ENCODE measurements at regions not wholly inside any gene's neighbourhood (a gene's known extent, or its start where the extent isn't known, plus 50 kb on each side); places are given as distances from the start of the nearest gene placed in this dataset.

DNA sequence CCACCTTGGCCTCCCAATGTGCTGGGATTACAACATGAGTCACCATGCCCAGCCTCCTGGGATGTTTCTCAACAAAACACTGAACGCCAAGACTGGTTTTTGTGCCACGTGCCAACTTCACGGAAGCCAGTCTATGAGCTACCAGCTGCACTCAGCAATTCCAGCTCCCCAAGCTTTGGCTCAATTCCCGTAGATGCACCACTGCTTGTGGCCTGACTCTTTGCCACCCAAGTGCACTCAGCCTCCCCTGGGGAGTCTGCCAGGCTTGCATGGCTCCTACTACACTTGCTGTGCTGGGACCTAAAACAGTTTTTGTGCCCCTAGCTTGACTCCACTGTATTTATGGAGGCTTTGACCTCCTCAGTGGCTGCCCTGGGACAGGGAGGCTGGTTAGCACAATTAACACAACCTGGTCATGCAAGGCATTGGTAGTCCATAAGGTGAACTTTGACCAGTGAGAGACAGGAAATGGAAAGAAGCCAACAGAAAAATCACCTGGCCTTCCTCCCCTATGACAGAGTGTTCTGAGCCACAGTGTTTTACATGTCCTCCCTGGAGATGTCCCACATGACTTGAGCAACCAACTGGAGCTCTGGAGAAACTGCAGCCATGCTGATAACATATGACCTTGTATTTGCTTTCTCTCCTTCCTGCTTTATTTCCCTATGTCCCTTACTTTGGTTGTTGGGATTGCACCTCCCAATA lies 1173.1 kb downstream of the UQCRFS1 start:
- intact Hi-C loops (cut with DNase I): no loop called here
- Histone ChIP-seq H3K9me3 (no peaks in the 10 kb centered on the region), H3K4me1 (no peaks in the 10 kb centered on the region), H3K4me3 (no peak overlapping the region), H3K27ac (no peak overlapping the region), H3K36me3 (no peaks in the 10 kb centered on the region), H3K27me3 (no peaks in the 10 kb centered on the region)
- 86 to 93% (median 89%) methylated on average over 4 of the region's 4 CpGs for WGBS, 4 donors
- DNase-seq: peak in 1 of 5 donors; percentile 1
- ATAC-seq: no peak
- TF ChIP-seq POLR2A (IDR thresholded peaks at IDR 0.05): no peak
- TF ChIP-seq, protein P1, sequence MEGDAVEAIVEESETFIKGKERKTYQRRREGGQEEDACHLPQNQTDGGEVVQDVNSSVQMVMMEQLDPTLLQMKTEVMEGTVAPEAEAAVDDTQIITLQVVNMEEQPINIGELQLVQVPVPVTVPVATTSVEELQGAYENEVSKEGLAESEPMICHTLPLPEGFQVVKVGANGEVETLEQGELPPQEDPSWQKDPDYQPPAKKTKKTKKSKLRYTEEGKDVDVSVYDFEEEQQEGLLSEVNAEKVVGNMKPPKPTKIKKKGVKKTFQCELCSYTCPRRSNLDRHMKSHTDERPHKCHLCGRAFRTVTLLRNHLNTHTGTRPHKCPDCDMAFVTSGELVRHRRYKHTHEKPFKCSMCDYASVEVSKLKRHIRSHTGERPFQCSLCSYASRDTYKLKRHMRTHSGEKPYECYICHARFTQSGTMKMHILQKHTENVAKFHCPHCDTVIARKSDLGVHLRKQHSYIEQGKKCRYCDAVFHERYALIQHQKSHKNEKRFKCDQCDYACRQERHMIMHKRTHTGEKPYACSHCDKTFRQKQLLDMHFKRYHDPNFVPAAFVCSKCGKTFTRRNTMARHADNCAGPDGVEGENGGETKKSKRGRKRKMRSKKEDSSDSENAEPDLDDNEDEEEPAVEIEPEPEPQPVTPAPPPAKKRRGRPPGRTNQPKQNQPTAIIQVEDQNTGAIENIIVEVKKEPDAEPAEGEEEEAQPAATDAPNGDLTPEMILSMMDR (IDR thresholded peaks at IDR 0.05): no peak

DNA sequence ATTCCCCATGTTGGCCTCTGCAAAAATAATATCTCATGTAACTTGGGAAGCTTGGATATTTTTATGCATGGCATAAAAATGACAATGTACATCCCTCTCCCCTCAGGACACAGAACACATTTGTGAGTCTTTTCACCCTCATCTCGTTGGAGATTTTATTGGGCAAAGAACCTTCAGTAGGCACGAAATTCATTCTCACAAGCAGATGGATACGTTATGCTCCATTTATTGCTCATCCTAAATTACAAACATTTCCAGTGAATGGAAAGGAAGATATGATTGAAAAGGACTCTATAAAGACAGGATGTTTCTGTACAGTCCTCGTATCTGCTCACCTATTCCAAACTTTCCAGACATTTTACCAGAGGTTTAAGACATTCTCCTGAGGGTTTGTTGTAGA lies 1175.8 kb downstream of the UQCRFS1 start:
- Histone ChIP-seq H3K4me3 (no peak overlapping the region), H3K36me3 (no peaks in the 10 kb centered on the region), H3K9me3 (no peaks in the 10 kb centered on the region), H3K4me1 (no peaks in the 10 kb centered on the region), H3K27me3 (no peaks in the 10 kb centered on the region), H3K27ac (no peak overlapping the region)
- 45 to 54% (median 48%) methylated on average over 4 of the region's 4 CpGs for WGBS, 4 donors
- DNase-seq (no peak), ATAC-seq (no peak)
- intact Hi-C loops (cut with DNase I): no loop called here
- no peak for TF ChIP-seq POLR2A (IDR thresholded peaks at IDR 0.05)
- TF ChIP-seq, protein P1 (IDR thresholded peaks at IDR 0.05): no peak

DNA sequence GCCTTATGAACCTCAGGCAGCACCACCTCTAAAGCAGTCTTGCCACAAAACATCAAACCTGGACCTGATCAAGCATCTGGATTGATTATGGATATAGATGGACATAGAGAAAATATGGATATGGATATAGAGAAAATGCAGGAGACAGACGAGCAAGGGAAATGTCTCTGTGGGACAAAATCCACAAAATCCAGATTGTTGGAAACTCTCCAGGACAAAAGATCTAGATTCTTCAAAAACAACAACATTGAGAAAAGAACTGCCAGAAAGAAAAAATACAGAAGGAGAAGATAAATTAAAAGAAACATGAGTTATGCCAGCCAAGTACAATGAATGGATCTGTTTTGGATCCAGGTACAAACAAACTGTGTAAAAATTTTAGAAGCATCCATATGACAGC lies 1176.5 kb downstream of the UQCRFS1 start:
- 62 to 66% (median 64%) methylated on average over 1 of the region's 1 CpG for WGBS, 4 donors
- DNase-seq (no peak), ATAC-seq (no peak)
- Histone ChIP-seq H3K27me3 (no peaks in the 10 kb centered on the region), H3K27ac (no peak overlapping the region), H3K9me3 (no peaks in the 10 kb centered on the region), H3K36me3 (no peaks in the 10 kb centered on the region), H3K4me1 (no peaks in the 10 kb centered on the region), H3K4me3 (no peak overlapping the region)
- TF ChIP-seq, protein P1 (IDR thresholded peaks at IDR 0.05): no peak
- TF ChIP-seq POLR2A (IDR thresholded peaks at IDR 0.05): no peak
- intact Hi-C loops (cut with DNase I): no loop called here

DNA sequence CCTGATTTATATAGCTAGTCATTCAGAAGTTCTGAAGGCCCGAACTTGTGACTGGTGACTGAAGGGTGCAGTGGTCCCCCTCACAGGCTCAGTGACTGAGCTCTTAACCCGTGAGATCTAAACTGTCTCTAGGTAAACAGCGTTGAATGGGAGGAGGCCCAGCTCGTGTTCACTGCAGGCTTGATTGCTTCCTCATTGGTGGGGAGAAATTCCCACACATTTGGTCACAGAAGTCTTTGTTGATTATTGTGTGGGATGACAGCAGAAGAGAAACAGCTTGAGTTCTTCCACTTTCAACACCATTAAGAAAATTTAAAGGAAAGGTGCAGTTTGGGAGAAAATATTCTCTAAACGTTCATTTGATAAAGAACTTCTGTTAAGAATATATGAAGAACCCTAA lies 1178.0 kb downstream of the UQCRFS1 start:
- H3K9me3 ChIP-seq: peaks cover 0 to 3% (median 0%) of the 10 kb centered on the region in 12 donors
- 39 to 56% (median 44%) methylated on average over 5 of the region's 5 CpGs for WGBS, 4 donors
- H3K27ac ChIP-seq: no peak overlapping the region
- TF ChIP-seq, protein P1 (IDR thresholded peaks at IDR 0.05): no peak
- TF ChIP-seq POLR2A (IDR thresholded peaks at IDR 0.05): no peak
- DNase-seq (no peak), ATAC-seq (no peak)
- no peaks in the 10 kb centered on the region for H3K4me1 ChIP-seq
- no peak overlapping the region for H3K4me3 ChIP-seq
- H3K27me3 ChIP-seq: no peaks in the 10 kb centered on the region
- intact Hi-C loops (cut with DNase I): no loop called here
- no peaks in the 10 kb centered on the region for H3K36me3 ChIP-seq

Measured in heart left ventricle (tissue), 16 donors.